ENCODE measurements at regions not wholly inside any gene's neighbourhood (a gene's known extent, or its start where the extent isn't known, plus 50 kb on each side); places are given as distances from the start of the nearest gene placed in this dataset.

- no peak for TF ChIP-seq REST (IDR thresholded peaks at IDR 0.05)
- TF ChIP-seq RCOR1 (IDR thresholded peaks at IDR 0.05; ENCODE audit: low read depth, low read length), result no peak
- TF ChIP-seq POLR2AphosphoS2 (conservative IDR thresholded peaks at IDR 0.05; ENCODE audit: low read length), result no peak
Observed at GRCh38 chr12:73817161-73817560, 720.5 kb upstream of the ATXN7L3B start (continued).

GRCh38 chr12:73833746-73834145 lies 703.9 kb upstream of the ATXN7L3B start:
- ChIA-PET POLR2A (no interaction called here), CTCF (no interaction called here)
- ATAC-seq (no peak), FAIRE-seq (no peak), DNase-seq (ENCODE audit: low read depth in 1 of 2, low spot score in 1 of 2) (no peak)
- no peak overlapping the region for H3K4me3 ChIP-seq
- no peaks in the 10 kb centered on the region for H3K9me3 ChIP-seq
- no peak overlapping the region for H3K4me2 ChIP-seq
- H3K27ac ChIP-seq, result no peak overlapping the region
- no peaks in the 10 kb centered on the region for H3K4me1 ChIP-seq
- no peak for TF ChIP-seq MAX (IDR thresholded peaks at IDR 0.05)
- TF ChIP-seq MAFK (IDR thresholded peaks at IDR 0.05; ENCODE audit: partially characterized antibody), result peak; percentile 47
- 4% methylated on average over 3 of the region's 3 CpGs for WGBS (ENCODE audit: missing lambda C conversion rate)

GRCh38 chr12:73841963-73842362 lies 695.7 kb upstream of the ATXN7L3B start:
- no peak for TF ChIP-seq MAZ (IDR thresholded peaks at IDR 0.05; ENCODE audit: borderline replicate concordance, low read depth, low read length)
- no peak for TF ChIP-seq NPAS2 (CRISPR knock-in tag; IDR thresholded peaks at IDR 0.05; ENCODE audit: borderline replicate concordance)
- TF ChIP-seq JUNB (IDR thresholded peaks at IDR 0.05), result no peak
- TF ChIP-seq ZC3H11A (IDR thresholded peaks at IDR 0.05), result no peak
- peak; percentile 90 for TF ChIP-seq MAFK (IDR thresholded peaks at IDR 0.05; ENCODE audit: partially characterized antibody)
- no peak for TF ChIP-seq FOSL2 (IDR thresholded peaks at IDR 0.05)
- no peak for TF ChIP-seq FOSL2 (CRISPR knock-in tag; IDR thresholded peaks at IDR 0.05)
- no peak for TF ChIP-seq ZNF302 (CRISPR knock-in tag; IDR thresholded peaks at IDR 0.05)
- ATAC-seq (no peak), FAIRE-seq (no peak), DNase-seq (ENCODE audit: low read depth in 1 of 2, low spot score in 1 of 2) (no peak)
- H3K4me3 ChIP-seq, result no peak overlapping the region
- POLR2A ChIA-PET, result no interaction called here
- no peak overlapping the region for H3K4me2 ChIP-seq
- no peaks in the 10 kb centered on the region for H3K9me3 ChIP-seq
- 18% methylated on average over 2 of the region's 2 CpGs for WGBS (ENCODE audit: missing lambda C conversion rate)
- no peak overlapping the region for H3K27ac ChIP-seq
- CTCF ChIA-PET, result no interaction called here
- H3K4me1 ChIP-seq, result no peaks in the 10 kb centered on the region

GRCh38 chr12:73863546-73863945 lies 674.1 kb upstream of the ATXN7L3B start:
- WGBS (ENCODE audit: missing lambda C conversion rate), result 10% methylated on average over 2 of the region's 2 CpGs
- no peak for FAIRE-seq

More at GRCh38 chr12:73863546-73863945, 674.1 kb upstream of the ATXN7L3B start:
- no peak overlapping the region for H3K4me2 ChIP-seq
- ATAC-seq (no peak), DNase-seq (ENCODE audit: low read depth in 1 of 2, low spot score in 1 of 2) (peak in 1 of 2 experiments; percentile 2)
- no peaks in the 10 kb centered on the region for H3K4me1 ChIP-seq
- no peak for TF ChIP-seq HDAC2 (IDR thresholded peaks at IDR 0.05)
- TF ChIP-seq CHD2 (IDR thresholded peaks at IDR 0.05; ENCODE audit: low read length, partially characterized antibody), result no peak
- TF ChIP-seq JUNB (IDR thresholded peaks at IDR 0.05), result no peak
- no peak for TF ChIP-seq BCL3 (IDR thresholded peaks at IDR 0.05)
- no peak for TF ChIP-seq E2F6 (IDR thresholded peaks at IDR 0.05; ENCODE audit: borderline replicate concordance, low read depth)
- no peak for TF ChIP-seq HOXB13 (CRISPR knock-in tag; IDR thresholded peaks at IDR 0.05; ENCODE audit: low read depth)
- no peak for TF ChIP-seq RNF2 (IDR thresholded peaks at IDR 0.05; ENCODE audit: borderline replicate concordance, low read depth)
- H3K4me3 ChIP-seq, result no peak overlapping the region
- ChIA-PET CTCF (interaction anchor here (0.6 kb wide), 1 partner anchor 34 kb away, joined by 3 read pairs; no protein-coding TSS in a partner anchor), POLR2A (no interaction called here)
- no peaks in the 10 kb centered on the region for H3K9me3 ChIP-seq
- no peak overlapping the region for H3K27ac ChIP-seq

All from A549 (cell line).